Liver (tissue), 3 donors: ENCODE measurements at regions not wholly inside any gene's neighbourhood (a gene's known extent, or its start where the extent isn't known, plus 50 kb on each side); places are given as distances from the start of the nearest gene placed in this dataset.

Source experiments
- ATF3 ChIP-seq: IDR thresholded peaks from 2 replicates; pipeline ENCODE4 v1.6.1; 2016; ENCODE audit warnings: antibody characterized with exemption
- FOXA1 ChIP-seq: IDR thresholded peaks from 2 replicates; pipeline ENCODE4 v1.6.1; 2016; ENCODE audit warnings: antibody characterized with exemption
- FOXA2 ChIP-seq: IDR thresholded peaks from 2 replicates; pipeline ENCODE4 v1.6.1; 2016; ENCODE audit warnings: antibody characterized with exemption
- RAD21 ChIP-seq, 2 donors: IDR thresholded peaks; 2 replicates each; pipeline ENCODE4 v1.6.1; 2016; ENCODE audit warnings: antibody characterized with exemption in 2 of 2, mild to moderate bottlenecking in 2 of 2
- SP1 ChIP-seq: IDR thresholded peaks from 2 replicates; pipeline ENCODE4 v1.6.1; 2018; ENCODE audit warnings: antibody characterized with exemption, mild to moderate bottlenecking
- TAF1 ChIP-seq: conservative IDR thresholded peaks from 2 replicates; pipeline ENCODE4 v1.6.1; 2016; ENCODE audit warnings: antibody characterized with exemption, mild to moderate bottlenecking
- YY1 ChIP-seq: IDR thresholded peaks from 2 replicates; pipeline ENCODE4 v1.6.1; 2016; ENCODE audit warnings: antibody characterized with exemption, mild to moderate bottlenecking
- TF ChIP-seq, protein P1 (sequence below): fragments of 150-350 bp; IDR thresholded peaks from 2 replicates; pipeline ENCODE4 v1.5.1; 2017; ENCODE audit warnings: improper control_type of control experiment, low read depth, low read length; ENCODE audit not compliant: missing input control
- TF ChIP-seq, protein P2 (sequence below): IDR thresholded peaks from 2 replicates; pipeline ENCODE4 v1.6.1; 2016; ENCODE audit warnings: antibody characterized with exemption
- TF ChIP-seq, protein P3 (sequence below): IDR thresholded peaks from 2 replicates; pipeline ENCODE4 v1.6.1; 2016; ENCODE audit warnings: antibody characterized with exemption, mild to moderate bottlenecking
- donor health status: healthy.
- donor health status: healthy.

- TF ChIP-seq, protein P1, sequence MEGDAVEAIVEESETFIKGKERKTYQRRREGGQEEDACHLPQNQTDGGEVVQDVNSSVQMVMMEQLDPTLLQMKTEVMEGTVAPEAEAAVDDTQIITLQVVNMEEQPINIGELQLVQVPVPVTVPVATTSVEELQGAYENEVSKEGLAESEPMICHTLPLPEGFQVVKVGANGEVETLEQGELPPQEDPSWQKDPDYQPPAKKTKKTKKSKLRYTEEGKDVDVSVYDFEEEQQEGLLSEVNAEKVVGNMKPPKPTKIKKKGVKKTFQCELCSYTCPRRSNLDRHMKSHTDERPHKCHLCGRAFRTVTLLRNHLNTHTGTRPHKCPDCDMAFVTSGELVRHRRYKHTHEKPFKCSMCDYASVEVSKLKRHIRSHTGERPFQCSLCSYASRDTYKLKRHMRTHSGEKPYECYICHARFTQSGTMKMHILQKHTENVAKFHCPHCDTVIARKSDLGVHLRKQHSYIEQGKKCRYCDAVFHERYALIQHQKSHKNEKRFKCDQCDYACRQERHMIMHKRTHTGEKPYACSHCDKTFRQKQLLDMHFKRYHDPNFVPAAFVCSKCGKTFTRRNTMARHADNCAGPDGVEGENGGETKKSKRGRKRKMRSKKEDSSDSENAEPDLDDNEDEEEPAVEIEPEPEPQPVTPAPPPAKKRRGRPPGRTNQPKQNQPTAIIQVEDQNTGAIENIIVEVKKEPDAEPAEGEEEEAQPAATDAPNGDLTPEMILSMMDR: no peak
- TF ChIP-seq YY1 (no peak), FOXA1 (no peak), TAF1 (no peak), ATF3 (no peak), SP1 (no peak), FOXA2 (no peak), RAD21 (IDR thresholded peaks at IDR 0.05) (no peak)
- TF ChIP-seq, protein P2, sequence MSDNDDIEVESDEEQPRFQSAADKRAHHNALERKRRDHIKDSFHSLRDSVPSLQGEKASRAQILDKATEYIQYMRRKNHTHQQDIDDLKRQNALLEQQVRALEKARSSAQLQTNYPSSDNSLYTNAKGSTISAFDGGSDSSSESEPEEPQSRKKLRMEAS: no peak
- TF ChIP-seq, protein P3, sequence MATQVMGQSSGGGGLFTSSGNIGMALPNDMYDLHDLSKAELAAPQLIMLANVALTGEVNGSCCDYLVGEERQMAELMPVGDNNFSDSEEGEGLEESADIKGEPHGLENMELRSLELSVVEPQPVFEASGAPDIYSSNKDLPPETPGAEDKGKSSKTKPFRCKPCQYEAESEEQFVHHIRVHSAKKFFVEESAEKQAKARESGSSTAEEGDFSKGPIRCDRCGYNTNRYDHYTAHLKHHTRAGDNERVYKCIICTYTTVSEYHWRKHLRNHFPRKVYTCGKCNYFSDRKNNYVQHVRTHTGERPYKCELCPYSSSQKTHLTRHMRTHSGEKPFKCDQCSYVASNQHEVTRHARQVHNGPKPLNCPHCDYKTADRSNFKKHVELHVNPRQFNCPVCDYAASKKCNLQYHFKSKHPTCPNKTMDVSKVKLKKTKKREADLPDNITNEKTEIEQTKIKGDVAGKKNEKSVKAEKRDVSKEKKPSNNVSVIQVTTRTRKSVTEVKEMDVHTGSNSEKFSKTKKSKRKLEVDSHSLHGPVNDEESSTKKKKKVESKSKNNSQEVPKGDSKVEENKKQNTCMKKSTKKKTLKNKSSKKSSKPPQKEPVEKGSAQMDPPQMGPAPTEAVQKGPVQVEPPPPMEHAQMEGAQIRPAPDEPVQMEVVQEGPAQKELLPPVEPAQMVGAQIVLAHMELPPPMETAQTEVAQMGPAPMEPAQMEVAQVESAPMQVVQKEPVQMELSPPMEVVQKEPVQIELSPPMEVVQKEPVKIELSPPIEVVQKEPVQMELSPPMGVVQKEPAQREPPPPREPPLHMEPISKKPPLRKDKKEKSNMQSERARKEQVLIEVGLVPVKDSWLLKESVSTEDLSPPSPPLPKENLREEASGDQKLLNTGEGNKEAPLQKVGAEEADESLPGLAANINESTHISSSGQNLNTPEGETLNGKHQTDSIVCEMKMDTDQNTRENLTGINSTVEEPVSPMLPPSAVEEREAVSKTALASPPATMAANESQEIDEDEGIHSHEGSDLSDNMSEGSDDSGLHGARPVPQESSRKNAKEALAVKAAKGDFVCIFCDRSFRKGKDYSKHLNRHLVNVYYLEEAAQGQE: no peak
Measured at GRCh38 chr2:104790100-104790811, 63.7 kb upstream of the POU3F3 start.
